Liver (tissue), 3 donors: ENCODE measurements at regions not wholly inside any gene's neighbourhood (a gene's known extent, or its start where the extent isn't known, plus 50 kb on each side); places are given as distances from the start of the nearest gene placed in this dataset.

ENCODE experiments used
- RAD21 ChIP-seq, 2 donors: IDR thresholded peaks; 2 replicates each; pipeline ENCODE4 v1.6.1; 2016; ENCODE audit warnings: antibody characterized with exemption in 2 of 2, mild to moderate bottlenecking in 2 of 2
- TF ChIP-seq, protein P1 (sequence below): fragments of 150-350 bp; IDR thresholded peaks from 2 replicates; pipeline ENCODE4 v1.5.1; 2017; ENCODE audit warnings: improper control_type of control experiment, low read depth, low read length; ENCODE audit not compliant: missing input control
- TF ChIP-seq, protein P2 (sequence below): IDR thresholded peaks from 2 replicates; pipeline ENCODE4 v1.6.1; 2016; ENCODE audit warnings: antibody characterized with exemption, mild to moderate bottlenecking
- donor health status: healthy.
- donor health status: healthy.

DNA sequence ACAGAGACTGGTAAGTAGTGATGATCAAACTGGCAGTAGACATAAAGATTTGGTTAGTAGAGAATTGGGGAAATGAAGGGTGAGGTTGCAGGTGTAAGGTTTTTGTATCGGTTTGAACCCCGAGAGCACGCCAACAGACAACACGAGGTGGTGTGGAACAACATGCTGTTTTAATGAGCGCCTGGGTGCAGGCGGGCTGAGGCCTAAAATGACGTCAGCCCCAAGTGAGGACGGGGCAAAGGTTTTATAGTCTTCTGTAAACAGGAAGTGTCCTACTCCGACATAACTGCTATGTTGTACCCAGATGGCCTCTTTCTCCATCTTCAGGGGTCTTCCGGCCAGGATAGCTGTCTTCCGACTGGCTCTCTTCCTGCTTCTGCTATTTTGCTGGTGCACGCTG is 178.8 kb downstream of the HHIPL2 start:
- no peak for TF ChIP-seq RAD21 (IDR thresholded peaks at IDR 0.05)
- TF ChIP-seq, protein P1, sequence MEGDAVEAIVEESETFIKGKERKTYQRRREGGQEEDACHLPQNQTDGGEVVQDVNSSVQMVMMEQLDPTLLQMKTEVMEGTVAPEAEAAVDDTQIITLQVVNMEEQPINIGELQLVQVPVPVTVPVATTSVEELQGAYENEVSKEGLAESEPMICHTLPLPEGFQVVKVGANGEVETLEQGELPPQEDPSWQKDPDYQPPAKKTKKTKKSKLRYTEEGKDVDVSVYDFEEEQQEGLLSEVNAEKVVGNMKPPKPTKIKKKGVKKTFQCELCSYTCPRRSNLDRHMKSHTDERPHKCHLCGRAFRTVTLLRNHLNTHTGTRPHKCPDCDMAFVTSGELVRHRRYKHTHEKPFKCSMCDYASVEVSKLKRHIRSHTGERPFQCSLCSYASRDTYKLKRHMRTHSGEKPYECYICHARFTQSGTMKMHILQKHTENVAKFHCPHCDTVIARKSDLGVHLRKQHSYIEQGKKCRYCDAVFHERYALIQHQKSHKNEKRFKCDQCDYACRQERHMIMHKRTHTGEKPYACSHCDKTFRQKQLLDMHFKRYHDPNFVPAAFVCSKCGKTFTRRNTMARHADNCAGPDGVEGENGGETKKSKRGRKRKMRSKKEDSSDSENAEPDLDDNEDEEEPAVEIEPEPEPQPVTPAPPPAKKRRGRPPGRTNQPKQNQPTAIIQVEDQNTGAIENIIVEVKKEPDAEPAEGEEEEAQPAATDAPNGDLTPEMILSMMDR: no peak
- TF ChIP-seq, protein P2, sequence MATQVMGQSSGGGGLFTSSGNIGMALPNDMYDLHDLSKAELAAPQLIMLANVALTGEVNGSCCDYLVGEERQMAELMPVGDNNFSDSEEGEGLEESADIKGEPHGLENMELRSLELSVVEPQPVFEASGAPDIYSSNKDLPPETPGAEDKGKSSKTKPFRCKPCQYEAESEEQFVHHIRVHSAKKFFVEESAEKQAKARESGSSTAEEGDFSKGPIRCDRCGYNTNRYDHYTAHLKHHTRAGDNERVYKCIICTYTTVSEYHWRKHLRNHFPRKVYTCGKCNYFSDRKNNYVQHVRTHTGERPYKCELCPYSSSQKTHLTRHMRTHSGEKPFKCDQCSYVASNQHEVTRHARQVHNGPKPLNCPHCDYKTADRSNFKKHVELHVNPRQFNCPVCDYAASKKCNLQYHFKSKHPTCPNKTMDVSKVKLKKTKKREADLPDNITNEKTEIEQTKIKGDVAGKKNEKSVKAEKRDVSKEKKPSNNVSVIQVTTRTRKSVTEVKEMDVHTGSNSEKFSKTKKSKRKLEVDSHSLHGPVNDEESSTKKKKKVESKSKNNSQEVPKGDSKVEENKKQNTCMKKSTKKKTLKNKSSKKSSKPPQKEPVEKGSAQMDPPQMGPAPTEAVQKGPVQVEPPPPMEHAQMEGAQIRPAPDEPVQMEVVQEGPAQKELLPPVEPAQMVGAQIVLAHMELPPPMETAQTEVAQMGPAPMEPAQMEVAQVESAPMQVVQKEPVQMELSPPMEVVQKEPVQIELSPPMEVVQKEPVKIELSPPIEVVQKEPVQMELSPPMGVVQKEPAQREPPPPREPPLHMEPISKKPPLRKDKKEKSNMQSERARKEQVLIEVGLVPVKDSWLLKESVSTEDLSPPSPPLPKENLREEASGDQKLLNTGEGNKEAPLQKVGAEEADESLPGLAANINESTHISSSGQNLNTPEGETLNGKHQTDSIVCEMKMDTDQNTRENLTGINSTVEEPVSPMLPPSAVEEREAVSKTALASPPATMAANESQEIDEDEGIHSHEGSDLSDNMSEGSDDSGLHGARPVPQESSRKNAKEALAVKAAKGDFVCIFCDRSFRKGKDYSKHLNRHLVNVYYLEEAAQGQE: no peak
